BJ (cell line): ENCODE measurements at regions not wholly inside any gene's neighbourhood (a gene's known extent, or its start where the extent isn't known, plus 50 kb on each side); places are given as distances from the start of the nearest gene placed in this dataset.
A peak's percentile ranks its signal among the peaks of the same experiment; 100 is the strongest.

ENCODE experiments used
- CTCF ChIA-PET: fragments of 350-600 bp; formaldehyde crosslinking; extraction: SDS; loops from one replicate; lab custom pipeline; 2021; ENCODE audit warnings: antibody characterized with exemption, inconsistent platforms; lab: Yijun Ruan, JAX
- POLR2A ChIA-PET: fragments of 300-600 bp; sonication (Branson Sonifier 250); formaldehyde crosslinking; extraction: SDS; loops from one replicate; lab custom pipeline; 2021; ENCODE audit warnings: antibody characterized with exemption; lab: Charles Lee
- DNase-seq: peaks from one replicate; pipeline ENCODE4 v3.0.0-alpha.2; 2011; ENCODE audit warnings: low read depth
- H3K27me3 ChIP-seq: 2 replicates; pipeline ENCODE4 v1.6.0; 2011; ENCODE audit warnings: low read length; ENCODE audit not compliant: control insufficient read depth, insufficient read depth
- H3K36me3 ChIP-seq: 2 replicates; pipeline ENCODE4 v1.5.1; 2011; ENCODE audit warnings: low read length; ENCODE audit not compliant: control insufficient read depth, insufficient read depth
- H3K4me3 ChIP-seq: 2 replicates; pipeline ENCODE4 v1.5.1; 2011; ENCODE audit warnings: low read depth, mild to moderate bottlenecking, control low read depth, low read length
- TF ChIP-seq, protein P1 (sequence below): IDR thresholded peaks from 2 replicates; pipeline ENCODE4 v1.5.1; 2011; ENCODE audit warnings: low read depth, mild to moderate bottlenecking, control low read depth, inconsistent platforms, low read length, moderate library complexity; ENCODE audit not compliant: insufficient read depth

DNA sequence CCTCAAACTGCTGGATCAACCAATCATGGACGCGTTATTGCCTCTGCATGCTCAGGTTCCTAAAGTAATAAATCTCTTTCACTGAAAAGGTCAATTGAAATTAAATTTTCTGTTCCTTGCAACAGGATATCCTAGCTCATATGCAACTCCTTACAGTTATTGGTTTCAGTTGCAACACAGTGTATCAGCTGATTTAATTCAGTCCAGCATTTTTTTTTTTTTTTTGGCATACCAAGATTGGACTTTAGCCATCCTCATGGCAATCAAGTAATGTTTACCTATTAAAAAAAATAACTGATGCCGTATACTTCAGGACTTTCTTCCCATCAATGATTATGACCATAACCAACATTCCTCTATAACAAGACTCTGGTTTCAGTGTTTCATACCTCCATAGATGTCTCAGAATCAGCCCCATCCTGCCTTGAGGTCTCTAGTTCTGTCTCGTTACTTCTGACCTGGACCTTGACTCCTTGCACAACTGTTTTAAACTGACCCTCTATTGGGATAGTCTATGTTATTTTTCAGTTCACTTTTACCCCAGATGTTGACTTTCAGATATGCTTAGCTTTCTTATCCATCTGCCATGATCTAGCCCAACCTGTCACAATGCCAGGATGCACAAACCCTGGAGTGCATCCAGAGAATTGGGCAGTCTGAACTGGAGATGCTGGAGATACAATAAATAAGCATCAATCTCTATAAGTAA is 265.0 kb upstream of the GADL1 start:
- CTCF ChIA-PET: interaction anchor here (0.6 kb wide), 1 partner anchor 352 kb away, joined by 3 read pairs; no protein-coding TSS in a partner anchor
- no peak for DNase-seq
- POLR2A ChIA-PET: interaction anchor here (0.6 to 1.0 kb wide), 2 partner anchors 37 to 307 kb away, joined by 4 read pairs; no protein-coding TSS in a partner anchor
- Histone ChIP-seq H3K27me3 (no peaks in the 10 kb centered on the region), H3K4me3 (no peak overlapping the region), H3K36me3 (no peaks in the 10 kb centered on the region)
- TF ChIP-seq, protein P1, sequence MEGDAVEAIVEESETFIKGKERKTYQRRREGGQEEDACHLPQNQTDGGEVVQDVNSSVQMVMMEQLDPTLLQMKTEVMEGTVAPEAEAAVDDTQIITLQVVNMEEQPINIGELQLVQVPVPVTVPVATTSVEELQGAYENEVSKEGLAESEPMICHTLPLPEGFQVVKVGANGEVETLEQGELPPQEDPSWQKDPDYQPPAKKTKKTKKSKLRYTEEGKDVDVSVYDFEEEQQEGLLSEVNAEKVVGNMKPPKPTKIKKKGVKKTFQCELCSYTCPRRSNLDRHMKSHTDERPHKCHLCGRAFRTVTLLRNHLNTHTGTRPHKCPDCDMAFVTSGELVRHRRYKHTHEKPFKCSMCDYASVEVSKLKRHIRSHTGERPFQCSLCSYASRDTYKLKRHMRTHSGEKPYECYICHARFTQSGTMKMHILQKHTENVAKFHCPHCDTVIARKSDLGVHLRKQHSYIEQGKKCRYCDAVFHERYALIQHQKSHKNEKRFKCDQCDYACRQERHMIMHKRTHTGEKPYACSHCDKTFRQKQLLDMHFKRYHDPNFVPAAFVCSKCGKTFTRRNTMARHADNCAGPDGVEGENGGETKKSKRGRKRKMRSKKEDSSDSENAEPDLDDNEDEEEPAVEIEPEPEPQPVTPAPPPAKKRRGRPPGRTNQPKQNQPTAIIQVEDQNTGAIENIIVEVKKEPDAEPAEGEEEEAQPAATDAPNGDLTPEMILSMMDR: no peak

DNA sequence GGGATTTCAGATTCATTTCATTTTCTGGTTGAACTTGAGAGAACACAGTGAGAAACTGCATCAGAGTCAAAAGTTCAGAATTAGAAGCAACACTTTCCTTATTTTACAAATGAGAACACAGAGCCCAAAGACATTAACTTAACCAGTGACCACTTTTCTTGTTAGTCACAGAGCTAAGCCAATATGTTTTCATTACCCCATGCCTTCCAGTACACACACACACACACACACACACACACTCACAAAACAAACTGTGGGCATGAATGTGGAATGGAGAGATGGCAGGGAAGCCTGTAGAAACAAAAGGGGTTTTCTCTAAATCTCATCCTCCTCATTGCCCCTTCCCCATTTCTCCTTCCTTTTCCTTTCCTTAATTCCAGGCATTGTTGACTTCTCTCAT is 267.4 kb upstream of the GADL1 start:
- POLR2A ChIA-PET: no interaction called here
- TF ChIP-seq, protein P1: no peak

DNA sequence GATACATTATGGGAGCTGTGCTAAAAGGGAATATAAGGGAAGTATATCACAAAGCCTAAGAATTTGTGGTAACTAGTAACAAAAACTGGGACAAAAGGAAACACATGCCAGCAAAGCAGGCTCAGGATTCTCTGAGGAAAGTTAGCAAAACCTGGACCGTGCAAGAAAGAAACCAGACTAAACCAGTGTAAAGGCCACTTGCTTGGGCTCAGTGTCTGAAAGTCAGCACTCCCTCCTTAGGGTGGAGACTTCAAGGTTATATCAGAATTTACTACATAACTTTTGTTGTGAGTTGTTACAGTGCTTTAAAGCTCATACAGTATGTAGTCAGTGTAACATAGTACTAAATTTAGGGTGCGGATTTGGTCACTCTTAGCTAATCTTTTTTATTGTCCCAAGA is 269.9 kb upstream of the GADL1 start:
- no peak for DNase-seq
- Histone ChIP-seq H3K4me3 (no peak overlapping the region), H3K27me3 (no peaks in the 10 kb centered on the region), H3K36me3 (no peaks in the 10 kb centered on the region)
- TF ChIP-seq, protein P1: no peak
- ChIA-PET CTCF (no interaction called here), POLR2A (no interaction called here)

More for the DNA sequence above, 267.4 kb upstream of the GADL1 start:
- H3K27me3 ChIP-seq: no peaks in the 10 kb centered on the region
- no peak overlapping the region for H3K4me3 ChIP-seq
- H3K36me3 ChIP-seq: no peaks in the 10 kb centered on the region
- CTCF ChIA-PET: no interaction called here
- no peak for DNase-seq

DNA sequence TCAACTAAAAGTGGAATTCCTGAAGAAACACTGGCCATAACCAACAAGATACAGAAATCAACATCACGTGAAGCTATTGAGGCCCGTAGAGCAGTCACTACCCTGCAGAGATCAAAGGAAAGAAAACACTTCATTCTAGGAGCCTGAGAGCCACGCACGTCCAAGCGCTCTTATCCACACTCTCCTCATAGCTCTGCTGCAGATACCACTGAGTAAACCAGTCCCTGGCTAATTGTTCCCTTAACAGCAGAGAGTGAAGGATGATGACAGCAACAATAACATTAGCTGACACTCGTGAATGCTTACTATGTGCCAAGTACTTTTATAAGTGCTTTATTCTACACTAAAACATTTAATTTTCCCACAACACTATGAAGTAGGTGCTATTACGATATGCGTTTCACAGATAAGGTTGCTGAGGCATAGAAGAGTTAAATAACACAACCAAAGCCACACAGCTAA is 271.0 kb upstream of the GADL1 start:
- no peak for DNase-seq
- H3K36me3 ChIP-seq: no peaks in the 10 kb centered on the region
- CTCF ChIA-PET: interaction anchor here (0.6 to 1.2 kb wide), 2 partner anchors 154 to 231 kb away, joined by 3 read pairs; no protein-coding TSS in a partner anchor
- POLR2A ChIA-PET: no interaction called here
- TF ChIP-seq, protein P1: no peak
- no peaks in the 10 kb centered on the region for H3K27me3 ChIP-seq
- H3K4me3 ChIP-seq: no peak overlapping the region

DNA sequence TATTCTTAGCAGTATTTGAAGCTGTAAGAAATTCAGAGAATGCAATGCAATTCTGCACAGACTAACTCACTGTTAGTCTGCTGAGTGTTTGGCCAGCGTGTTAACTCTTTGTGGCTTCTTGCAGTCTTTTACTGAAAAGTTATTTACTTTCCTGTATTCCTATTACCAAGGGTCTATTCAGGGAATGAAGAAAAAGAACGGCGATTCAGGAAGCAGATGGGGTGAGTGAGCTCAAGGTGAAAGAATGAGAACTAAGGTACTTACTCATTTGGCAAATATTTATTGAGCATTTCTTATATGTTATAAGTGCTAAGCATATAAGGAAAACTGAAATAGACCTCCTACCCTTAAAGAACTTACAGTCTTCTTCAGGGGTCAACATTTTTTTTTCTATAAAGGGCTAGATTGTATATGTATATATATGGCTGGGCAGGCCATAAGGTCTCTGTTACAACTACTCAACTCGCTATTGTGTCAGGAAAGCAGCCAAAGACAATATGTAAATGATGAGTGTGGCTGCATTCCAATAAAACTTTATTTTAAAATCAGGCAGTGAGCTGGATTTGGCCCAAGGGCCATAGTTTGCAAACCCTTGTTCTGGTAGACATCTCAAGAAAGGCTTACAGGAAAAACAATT is 271.9 kb upstream of the GADL1 start:
- ChIA-PET POLR2A (interaction anchor here (0.6 kb wide), 1 partner anchor 396 kb away, joined by 4 read pairs; no protein-coding TSS in a partner anchor), CTCF (interaction anchor here (0.8 to 1.2 kb wide), 2 partner anchors 24 to 232 kb away, joined by 3 read pairs; no protein-coding TSS in a partner anchor)
- Histone ChIP-seq H3K4me3 (no peak overlapping the region), H3K27me3 (no peaks in the 10 kb centered on the region), H3K36me3 (no peaks in the 10 kb centered on the region)
- DNase-seq: peak; percentile 53
- TF ChIP-seq, protein P1: no peak
